K562 (cell line): ENCODE measurements at regions not wholly inside any gene's neighbourhood (a gene's known extent, or its start where the extent isn't known, plus 50 kb on each side); places are given as distances from the start of the nearest gene placed in this dataset.
A peak's percentile ranks its signal among the peaks of the same experiment; 100 is the strongest.
"Not testable (repeated sequence)": the region's sequence is repeated elsewhere in the genome, so short reads cannot be mapped to it uniquely, and the experiment has no call there.

Source experiments
- ATAC-seq: fragments of 200-7000 bp; cut with Tn5 transposase; 3 replicates; pipeline ENCODE4 v1.9.1; 2020; ENCODE audit warnings: moderate library complexity
- BruUV-seq: library from RNA; stranded (reverse); fragments of 400-500 nt; replicated peaks from 2 replicates; lab custom pipeline; 2021; lab: Mats Ljungman, UMichigan
- CTCF ChIA-PET: fragments of 300-600 bp; formaldehyde crosslinking; extraction: SDS; loops from one replicate; lab custom pipeline; 2021; ENCODE audit warnings: low intra/inter-chr PET ratio; lab: Yijun Ruan, JAX
- POLR2A ChIA-PET: fragments of 300-600, 350-650 bp; sonication (Branson Sonifier 250); formaldehyde crosslinking; extraction: SDS; loops from one replicate; lab custom pipeline; 2021; ENCODE audit warnings: antibody characterized with exemption, inconsistent platforms; lab: Yijun Ruan, JAX
- DNase-seq, 4 experiments: peaks; one replicate each; pipeline versions ENCODE4 v3.0.0 to v3.0.0-alpha.2; 2011 to 2018; ENCODE audit warnings: low spot score in 3 of 4, mixed read lengths in 3 of 4; ENCODE audit errors: extremely low read depth in 1 of 4
- FAIRE-seq: peaks from 2 replicates; lab custom pipeline; 2011; peaks lifted over from hg19 to GRCh38; lab: Jason Lieb, UNC
- H2AFZ ChIP-seq: 2 replicates; pipeline ENCODE4 v1.6.0; 2011; ENCODE audit warnings: low read depth, low read length, control low read depth, inconsistent platforms
- H3K27ac ChIP-seq: fragments of 200-600 bp; 3 replicates; pipeline ENCODE4 v1.8.0; 2011; ENCODE audit warnings: low read depth, mild to moderate bottlenecking, control low read depth, inconsistent platforms, low read length, moderate library complexity, mixed read lengths; ENCODE audit errors: extremely low read depth
- H3K27me3 ChIP-seq, 2 experiments: fragments of 300-600 bp in 1 of 2; 2 replicates in 1 of 2; 3 replicates in 1 of 2; pipeline versions ENCODE4 v1.6.0 to v1.8.0; 2011; ENCODE audit warnings: inconsistent platforms in 2 of 2, low read length in 2 of 2, mild to moderate bottlenecking in 1 of 2, mixed read lengths in 1 of 2, moderate library complexity in 1 of 2; ENCODE audit not compliant: control insufficient read depth in 2 of 2, insufficient read depth in 2 of 2
- H3K36me3 ChIP-seq: fragments of 300-600 bp; 3 replicates; pipeline ENCODE4 v1.8.0; 2011; ENCODE audit warnings: mild to moderate bottlenecking, low read length, inconsistent platforms; ENCODE audit not compliant: control insufficient read depth, insufficient read depth
- H3K4me1 ChIP-seq, 2 experiments: fragments of 200-600 bp in 1 of 2; replicated peaks in 1 of 2; 2 replicates in 1 of 2; 3 replicates in 1 of 2; pipeline versions ENCODE4 v1.5.1 to v1.8.0; 2011; ENCODE audit warnings: inconsistent platforms in 2 of 2, low read length in 2 of 2, mild to moderate bottlenecking in 1 of 2, mixed read lengths in 1 of 2, moderate library complexity in 1 of 2; ENCODE audit not compliant: control insufficient read depth in 2 of 2, insufficient read depth in 2 of 2
- H3K4me2 ChIP-seq: 2 replicates; pipeline ENCODE4 v1.6.1; 2011; ENCODE audit warnings: low read length, control low read depth, inconsistent platforms, mixed read lengths; ENCODE audit not compliant: insufficient read depth
- H3K4me3 ChIP-seq: fragments of 200-600 bp; sonication (generic), shearing (Covaris generic); 2 replicates; pipeline ENCODE4 v1.5.1; 2016; ENCODE audit warnings: control low read depth, inconsistent platforms
- H3K79me2 ChIP-seq: fragments of 200-600 bp; 3 replicates; pipeline ENCODE4 v1.8.0; 2011; ENCODE audit warnings: low read length, inconsistent platforms; ENCODE audit not compliant: control insufficient read depth, insufficient read depth
- H3K9ac ChIP-seq, 2 experiments: 2 replicates each; pipeline versions ENCODE4 v1.6.0 to v1.6.1; 2011; ENCODE audit warnings: low read depth in 2 of 2, low read length in 2 of 2, control low read depth in 1 of 2, inconsistent platforms in 1 of 2, mild to moderate bottlenecking in 1 of 2, mixed read lengths in 1 of 2; ENCODE audit not compliant: insufficient read depth in 1 of 2
- H3K9me1 ChIP-seq: one replicate; pipeline ENCODE4 v1.6.0; 2011; ENCODE audit warnings: inconsistent platforms, mild to moderate bottlenecking, low read length, moderate library complexity; ENCODE audit not compliant: control insufficient read depth, insufficient read depth
- H3K9me3 ChIP-seq: replicated peaks from 2 replicates; pipeline ENCODE4 v1.5.1; 2011; ENCODE audit warnings: low read depth, low read length, inconsistent platforms; ENCODE audit not compliant: control insufficient read depth, insufficient read depth
- H4K20me1 ChIP-seq: replicated peaks from 2 replicates; pipeline ENCODE4 v1.6.1; 2011; ENCODE audit warnings: low read length, inconsistent platforms, mixed read lengths; ENCODE audit not compliant: control insufficient read depth, insufficient read depth
- ARID2 ChIP-seq: fragments of 450-650 bp; IDR thresholded peaks from 2 replicates; pipeline ENCODE4 v1.6.1; 2017; ENCODE audit warnings: antibody characterized with exemption, mild to moderate bottlenecking
- FOS ChIP-seq: IDR thresholded peaks from 3 replicates; pipeline ENCODE4 v1.6.1; 2011; ENCODE audit not compliant: insufficient read length; ENCODE audit errors: extremely low read depth
- MECOM ChIP-seq: fragments of 250-450 bp; sonication (Bioruptor Pico); IDR thresholded peaks from 2 replicates; pipeline ENCODE4 v1.8.0; 2022; ENCODE audit warnings: inconsistent platforms
- MTA2 ChIP-seq: fragments of 450-650 bp; IDR thresholded peaks from 2 replicates; pipeline ENCODE4 v1.6.1; 2016; ENCODE audit warnings: low read depth
- PHTF2 ChIP-seq: fragments of 250-450 bp; sonication (Bioruptor Pico); IDR thresholded peaks from 2 replicates; pipeline ENCODE4 v1.5.0; 2021; ENCODE audit warnings: mild to moderate bottlenecking
- PTRF ChIP-seq: fragments of 450-650 bp; IDR thresholded peaks from 2 replicates; pipeline ENCODE4 v1.6.1; 2016; ENCODE audit warnings: mild to moderate bottlenecking, missing genetic modification characterization, missing compliant biosample characterization
- SMAD4 ChIP-seq: fragments of 250-450 bp; sonication (Bioruptor Pico); conservative IDR thresholded peaks from 2 replicates; pipeline ENCODE4 v1.8.0; 2021; ENCODE audit warnings: inconsistent platforms, mild to moderate bottlenecking, moderate library complexity
- STAT5B ChIP-seq: fragments of 250-450 bp; sonication (Bioruptor Pico); IDR thresholded peaks from 2 replicates; pipeline ENCODE4 v1.8.0; 2021; ENCODE audit warnings: mild to moderate bottlenecking, inconsistent platforms
- TCF7L2 ChIP-seq: fragments of 150-350 bp; IDR thresholded peaks from 2 replicates; pipeline ENCODE4 v1.6.1; 2016; ENCODE audit warnings: low read depth, mild to moderate bottlenecking, low read length, moderate library complexity
- TRIM28 ChIP-seq: fragments of 450-650 bp; IDR thresholded peaks from 2 replicates; pipeline ENCODE4 v1.6.1; 2017
- XRCC5 ChIP-seq: fragments of 200-400 bp; formaldehyde crosslinking; IDR thresholded peaks from 2 replicates; pipeline ENCODE4 v1.6.1; 2017; ENCODE audit warnings: low read depth, mild to moderate bottlenecking, low read length
- ZNF830 ChIP-seq: fragments of 250-450 bp; sonication (Bioruptor Pico); IDR thresholded peaks from 2 replicates; pipeline ENCODE4 v1.5.0; 2021; ENCODE audit warnings: mild to moderate bottlenecking
- WGBS: fragments of 100-300 bp; shearing (Covaris generic); methylation state at CpG from one replicate; pipeline ENCODE4 v1.1.6; 2016; ENCODE audit warnings: low coverage, mixed read lengths; ENCODE audit not compliant: insufficient coverage; ENCODE audit errors: missing lambda C conversion rate; 5-methylcytosine and 5-hydroxymethylcytosine counted together
- in situ Hi-C: fragments of 300-500 bp; cut with MboI; formaldehyde crosslinking; loops from 4 replicates; pipeline ENCODE4 v1.15.0; 2018; ENCODE audit warnings: inconsistent platforms, mixed read lengths
- intact Hi-C: fragments of 100-400 bp; cut with micrococcal nuclease; formaldehyde crosslinking; loops from 2 replicates; pipeline ENCODE4 v1.14.2; 2022
- TF ChIP-seq, protein P1 (sequence below): IDR thresholded peaks from 2 replicates; pipeline ENCODE4 v1.6.1; 2016; ENCODE audit warnings: missing genetic modification characterization, missing compliant biosample characterization
- TF ChIP-seq, protein P2 (sequence below): fragments of 250-450 bp; sonication (Bioruptor Pico); IDR thresholded peaks from 2 replicates; pipeline ENCODE4 v1.5.1; 2021; ENCODE audit warnings: mild to moderate bottlenecking

DNA sequence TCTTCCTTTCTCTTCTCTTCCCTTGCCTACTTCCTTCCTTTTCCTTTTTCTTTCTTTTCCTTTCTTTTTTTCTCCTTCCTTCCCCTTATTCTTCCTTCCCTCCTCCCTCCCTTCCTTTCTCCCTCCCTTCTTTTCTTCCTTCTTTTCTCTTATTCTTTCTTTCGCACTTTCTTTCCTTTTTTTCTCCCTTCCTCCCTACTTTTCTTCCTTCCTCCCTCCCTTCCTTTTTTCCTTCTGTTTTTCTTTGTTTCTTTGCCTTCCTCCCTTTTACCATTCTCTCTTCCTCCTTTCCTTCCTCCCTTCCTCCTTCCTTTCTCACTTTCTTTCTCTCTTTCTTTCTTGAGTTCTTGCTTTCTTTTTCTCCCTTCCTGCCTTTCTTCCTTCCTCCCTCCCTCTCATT, 416.5 kb downstream of the ANKRD30B start:
- intact Hi-C loops, H3K9me3 ChIP-seq, in situ Hi-C loops, H3K4me1 ChIP-seq, FAIRE-seq, H3K27me3 ChIP-seq, H3K79me2 ChIP-seq, H3K27ac ChIP-seq, H2AFZ ChIP-seq, POLR2A ChIA-PET, DNase-seq, BruUV-seq, ATAC-seq, CTCF ChIA-PET, H3K9ac ChIP-seq, H3K36me3 ChIP-seq, H3K4me3 ChIP-seq, H3K9me1 ChIP-seq, H4K20me1 ChIP-seq, H3K4me2 ChIP-seq: not testable (repeated sequence)
- TF ChIP-seq, protein P1, sequence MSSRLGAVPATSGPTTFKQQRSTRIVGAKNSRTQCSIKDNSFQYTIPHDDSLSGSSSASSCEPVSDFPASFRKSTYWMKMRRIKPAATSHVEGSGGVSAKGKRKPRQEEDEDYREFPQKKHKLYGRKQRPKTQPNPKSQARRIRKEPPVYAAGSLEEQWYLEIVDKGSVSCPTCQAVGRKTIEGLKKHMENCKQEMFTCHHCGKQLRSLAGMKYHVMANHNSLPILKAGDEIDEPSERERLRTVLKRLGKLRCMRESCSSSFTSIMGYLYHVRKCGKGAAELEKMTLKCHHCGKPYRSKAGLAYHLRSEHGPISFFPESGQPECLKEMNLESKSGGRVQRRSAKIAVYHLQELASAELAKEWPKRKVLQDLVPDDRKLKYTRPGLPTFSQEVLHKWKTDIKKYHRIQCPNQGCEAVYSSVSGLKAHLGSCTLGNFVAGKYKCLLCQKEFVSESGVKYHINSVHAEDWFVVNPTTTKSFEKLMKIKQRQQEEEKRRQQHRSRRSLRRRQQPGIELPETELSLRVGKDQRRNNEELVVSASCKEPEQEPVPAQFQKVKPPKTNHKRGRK = peak; percentile 26; the same call in 1 of the 2 replicates
- no CpG with 5 or more reads among the region's 1 CpG for WGBS

DNA sequence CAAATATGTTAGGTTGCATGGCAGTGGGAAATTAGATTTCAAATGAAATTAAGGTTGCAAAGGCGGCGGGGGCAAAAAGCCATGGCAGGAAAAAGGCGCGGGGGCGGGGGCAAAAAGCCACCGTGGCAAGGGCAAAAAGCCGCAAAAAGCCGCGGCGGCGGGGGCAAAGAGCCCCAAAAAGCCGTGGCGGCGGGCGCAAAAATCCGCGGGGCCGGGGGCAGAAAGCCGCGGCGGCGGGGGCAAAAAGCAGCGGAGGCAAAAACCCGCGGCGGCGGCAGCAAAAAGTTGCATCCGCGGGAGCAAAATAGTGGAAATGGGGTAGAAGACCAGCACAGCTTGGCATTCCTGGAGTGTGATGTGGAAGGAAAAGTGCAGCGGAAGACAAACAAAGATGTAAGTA, 417.1 kb downstream of the ANKRD30B start:
- ChIA-PET CTCF (no interaction called here), POLR2A (no interaction called here)
- no peak for ATAC-seq
- H4K20me1 ChIP-seq = no peaks in the 10 kb centered on the region
- no peaks in the 10 kb centered on the region for H3K4me1 ChIP-seq
- H3K4me3 ChIP-seq = no peak overlapping the region
- no peaks in the 10 kb centered on the region for H3K9me1 ChIP-seq
- FAIRE-seq = no peak
- no peaks in the 10 kb centered on the region for H3K79me2 ChIP-seq
- peak in 3 of 4 experiments; percentile 1 to 9 (median 1) for DNase-seq
- no peak overlapping the region for H3K9ac ChIP-seq
- H3K27ac ChIP-seq = no peak overlapping the region
- no peaks in the 10 kb centered on the region for H3K36me3 ChIP-seq
- intact Hi-C loops (no loop called here), in situ Hi-C loops (no loop called here)
- no TSS peak for BruUV-seq
- H3K27me3 ChIP-seq = no peaks in the 10 kb centered on the region
- H3K9me3 ChIP-seq = no peaks in the 10 kb centered on the region
- H3K4me2 ChIP-seq = no peak overlapping the region
- H2AFZ ChIP-seq = no peak overlapping the region
- TF ChIP-seq, protein P2, sequence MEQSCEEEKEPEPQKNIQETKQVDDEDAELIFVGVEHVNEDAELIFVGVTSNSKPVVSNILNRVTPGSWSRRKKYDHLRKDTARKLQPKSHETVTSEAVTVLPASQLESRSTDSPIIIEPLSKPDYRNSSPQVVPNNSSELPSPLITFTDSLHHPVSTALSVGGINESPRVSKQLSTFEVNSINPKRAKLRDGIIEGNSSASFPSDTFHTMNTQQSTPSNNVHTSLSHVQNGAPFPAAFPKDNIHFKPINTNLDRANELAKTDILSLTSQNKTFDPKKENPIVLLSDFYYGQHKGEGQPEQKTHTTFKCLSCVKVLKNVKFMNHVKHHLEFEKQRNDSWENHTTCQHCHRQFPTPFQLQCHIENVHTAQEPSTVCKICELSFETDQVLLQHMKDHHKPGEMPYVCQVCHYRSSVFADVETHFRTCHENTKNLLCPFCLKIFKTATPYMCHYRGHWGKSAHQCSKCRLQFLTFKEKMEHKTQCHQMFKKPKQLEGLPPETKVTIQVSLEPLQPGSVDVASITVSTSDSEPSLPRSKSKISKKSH (CRISPR knock-in tag) = no peak
- TF ChIP-seq TCF7L2 = no peak
- no peak for TF ChIP-seq ZNF830 (CRISPR knock-in tag)
- TF ChIP-seq PTRF (tag) = no peak
- TF ChIP-seq XRCC5 = no peak
- no peak for TF ChIP-seq MTA2
- TF ChIP-seq SMAD4 (CRISPR knock-in tag) = no peak
- no peak for TF ChIP-seq PHTF2 (CRISPR knock-in tag)
- no peak for TF ChIP-seq FOS
- TF ChIP-seq STAT5B (CRISPR knock-in tag) = no peak
- TF ChIP-seq MECOM (CRISPR knock-in tag) = no peak
- TF ChIP-seq ARID2 = no peak
- TF ChIP-seq TRIM28 = no peak
- 7% methylated on average over 20 of the region's 30 CpGs for WGBS
